Suppressor macrophage treated with lipopolysaccharide for 4 hours (primary cell): ENCODE measurements at regions not wholly inside any gene's neighbourhood (a gene's known extent, or its start where the extent isn't known, plus 50 kb on each side); places are given as distances from the start of the nearest gene placed in this dataset.

Source experiments
- DNase-seq: peaks from one replicate; pipeline ENCODE4 v3.0.0-alpha.2; 2020

DNA sequence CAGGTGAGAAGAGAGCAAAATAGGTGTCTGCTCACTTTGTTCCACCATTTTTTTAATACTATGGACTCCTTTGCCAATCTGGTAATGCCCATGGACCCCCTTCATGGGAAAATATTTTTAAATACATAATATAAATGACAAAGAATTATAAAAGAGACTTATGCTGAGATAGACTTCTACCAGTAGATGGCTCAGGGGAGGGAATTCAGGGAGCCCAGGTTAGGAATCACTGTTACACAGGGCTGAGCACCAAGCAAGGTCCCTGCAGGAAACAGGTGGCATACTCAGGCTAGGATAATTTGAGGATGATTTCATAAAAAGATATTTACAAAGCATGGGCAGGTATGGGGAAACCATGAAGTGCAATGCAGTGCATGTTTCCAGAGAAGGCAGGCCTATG is 525.9 kb downstream of the FGF9 start:
- no peak for DNase-seq

- DNase-seq: no peak
Measured at GRCh38 chr13:22198001-22198400, 527.1 kb downstream of the FGF9 start.

DNA sequence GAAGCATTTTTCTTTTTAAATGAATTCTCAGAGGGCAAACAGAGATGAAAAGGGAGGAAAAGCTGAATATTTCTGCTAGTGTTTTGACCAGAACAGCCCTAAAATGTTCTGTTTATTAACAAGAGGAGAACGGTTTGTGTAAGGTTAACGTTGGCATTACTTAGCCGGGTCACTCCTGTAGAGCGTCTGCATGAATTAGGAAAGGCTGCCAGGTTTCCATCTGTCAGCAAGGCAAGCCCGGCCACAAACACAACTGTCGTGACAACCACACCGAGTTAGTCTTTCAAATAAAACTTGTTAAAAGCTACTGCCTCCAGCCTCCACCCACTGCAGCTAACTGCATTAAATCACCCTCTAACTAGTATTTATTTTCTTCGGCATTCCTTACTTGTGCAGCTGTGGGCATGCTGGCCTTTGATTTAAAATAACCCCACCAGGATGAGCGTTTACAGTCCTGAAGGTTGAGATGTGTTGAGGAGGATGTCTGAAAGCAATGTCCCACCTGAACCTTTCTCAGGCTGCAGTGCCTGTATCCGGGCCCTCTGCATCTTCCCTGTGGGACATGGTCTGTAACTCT is 527.9 kb downstream of the FGF9 start:
- no peak for DNase-seq

DNA sequence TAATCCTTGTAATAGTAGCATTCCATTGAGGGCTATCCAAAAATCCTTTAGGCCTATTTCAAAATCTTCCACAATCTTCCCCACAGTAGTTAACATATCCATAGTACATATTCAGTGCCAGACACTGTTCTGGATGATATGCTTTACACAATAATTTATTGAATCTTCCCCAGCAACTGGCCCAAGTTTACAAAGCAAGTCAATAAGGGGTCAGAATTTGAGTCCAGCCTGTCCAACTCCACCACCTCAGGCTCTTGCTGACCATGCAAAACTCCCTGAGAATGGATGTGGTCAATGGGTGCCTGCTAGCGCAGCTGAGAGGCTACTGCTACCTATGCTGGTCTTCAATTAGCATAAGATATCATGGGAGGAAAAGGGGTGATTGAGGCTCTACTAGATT is 529.6 kb downstream of the FGF9 start:
- DNase-seq: no peak

DNA sequence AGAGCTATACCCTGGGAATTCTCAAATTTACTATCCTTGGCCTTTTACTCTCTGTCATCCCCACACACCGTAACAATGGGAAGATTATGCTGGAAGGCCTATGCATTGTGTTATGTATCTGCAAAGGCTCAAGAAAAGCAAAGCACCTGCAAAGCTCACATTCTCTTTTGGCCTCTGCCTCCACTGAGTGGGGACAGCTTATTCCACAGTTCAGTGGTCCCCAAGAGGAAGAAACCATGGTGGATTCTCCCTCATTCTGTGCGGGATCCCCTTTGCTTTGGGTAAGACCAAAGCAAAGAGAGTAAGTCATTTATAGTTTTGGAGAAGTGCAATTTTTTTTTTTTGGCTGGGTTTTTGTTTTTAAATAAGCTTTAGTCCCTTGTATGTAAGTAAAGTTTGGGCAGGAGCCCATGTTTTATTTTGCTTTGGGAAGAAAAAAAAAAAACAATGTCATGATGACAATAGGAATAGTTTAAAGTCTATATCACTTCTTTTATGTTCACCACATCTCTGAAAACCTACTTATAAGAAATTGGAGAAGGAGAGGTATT is 530.6 kb downstream of the FGF9 start:
- DNase-seq: no peak

- no peak for DNase-seq
Measured at GRCh38 chr13:22210134-22210930, 539.5 kb downstream of the FGF9 start.

DNA sequence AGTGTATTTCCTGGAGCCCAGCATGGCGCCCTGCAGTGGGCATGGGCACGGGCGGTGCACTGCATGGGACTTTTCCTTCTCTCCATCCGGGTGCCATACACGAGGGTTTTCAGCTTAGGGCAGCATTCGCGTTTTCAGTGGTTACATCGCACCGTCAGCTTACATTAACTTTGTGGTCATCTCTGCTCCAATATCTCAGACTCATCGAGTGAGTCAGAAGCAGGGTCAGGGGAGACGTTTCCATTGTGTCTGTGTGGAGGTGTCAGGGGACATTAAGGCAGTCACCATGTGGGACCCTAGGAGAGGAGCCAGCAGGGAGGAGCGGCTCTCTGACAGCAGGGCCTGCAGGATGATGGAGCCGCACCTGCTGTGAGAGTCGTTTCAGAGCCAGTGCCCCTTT is 541.0 kb downstream of the FGF9 start:
- DNase-seq: no peak

DNA sequence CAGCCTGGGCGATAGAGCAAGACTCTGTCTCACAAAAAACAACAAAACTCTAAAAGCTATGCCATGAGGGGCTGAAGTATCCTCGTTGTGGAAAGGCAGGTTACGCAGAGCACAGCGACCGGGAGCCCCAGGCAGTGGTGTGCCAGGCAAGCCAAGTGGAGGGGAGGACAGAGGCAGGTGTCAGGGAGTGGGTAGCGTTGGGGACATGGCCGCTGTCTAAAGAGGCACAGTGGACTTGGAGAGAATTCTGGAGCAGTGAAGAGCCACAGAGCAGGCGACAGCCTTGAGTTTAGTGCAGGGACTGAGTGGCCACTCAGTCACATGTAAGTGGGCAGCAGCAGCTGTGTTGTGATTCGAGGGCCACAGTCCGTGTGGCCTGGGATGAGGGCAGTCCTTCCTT is 541.7 kb downstream of the FGF9 start:
- no peak for DNase-seq

DNA sequence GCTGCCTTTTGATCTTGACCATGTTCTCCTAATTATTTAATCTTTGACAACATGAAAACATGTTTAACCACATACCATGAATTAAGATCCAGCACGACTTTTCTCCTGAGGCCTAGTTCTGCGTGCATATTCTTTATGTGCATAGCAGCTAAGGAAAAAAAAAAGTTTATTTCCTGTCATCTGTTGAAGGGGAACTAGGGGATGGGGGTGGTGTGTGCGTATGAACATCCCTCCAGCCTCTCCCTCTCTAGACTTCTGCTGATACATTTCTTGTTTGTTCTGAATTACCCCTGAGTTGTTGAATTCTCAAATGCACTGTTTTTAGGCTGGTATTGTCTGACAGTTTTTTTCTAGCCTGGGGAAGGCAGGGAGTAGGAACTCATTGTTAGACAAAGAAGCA is 543.3 kb downstream of the FGF9 start:
- DNase-seq: no peak

DNA sequence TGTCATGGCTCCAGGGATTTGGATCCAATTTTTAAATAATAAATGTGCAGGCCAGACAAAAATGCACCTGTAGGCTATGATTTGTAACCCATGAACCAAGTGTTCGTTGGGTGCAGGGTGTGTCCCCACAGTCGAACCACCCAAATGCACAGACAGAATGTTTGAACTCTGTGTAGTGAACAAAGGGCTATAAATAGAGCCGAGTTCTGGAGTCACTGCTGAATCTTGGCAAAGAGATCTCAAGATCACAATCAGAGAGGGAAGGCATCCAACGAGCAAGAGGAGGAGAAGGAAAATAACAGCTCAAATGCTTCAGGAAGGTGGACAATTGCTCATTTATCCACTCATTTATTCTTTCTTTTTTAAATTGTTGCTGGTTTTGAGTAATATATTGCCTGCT is 547.9 kb downstream of the FGF9 start:
- no peak for DNase-seq

GRCh38 chr13:22219709-22220108 is 548.8 kb downstream of the FGF9 start:
- DNase-seq: no peak

DNA sequence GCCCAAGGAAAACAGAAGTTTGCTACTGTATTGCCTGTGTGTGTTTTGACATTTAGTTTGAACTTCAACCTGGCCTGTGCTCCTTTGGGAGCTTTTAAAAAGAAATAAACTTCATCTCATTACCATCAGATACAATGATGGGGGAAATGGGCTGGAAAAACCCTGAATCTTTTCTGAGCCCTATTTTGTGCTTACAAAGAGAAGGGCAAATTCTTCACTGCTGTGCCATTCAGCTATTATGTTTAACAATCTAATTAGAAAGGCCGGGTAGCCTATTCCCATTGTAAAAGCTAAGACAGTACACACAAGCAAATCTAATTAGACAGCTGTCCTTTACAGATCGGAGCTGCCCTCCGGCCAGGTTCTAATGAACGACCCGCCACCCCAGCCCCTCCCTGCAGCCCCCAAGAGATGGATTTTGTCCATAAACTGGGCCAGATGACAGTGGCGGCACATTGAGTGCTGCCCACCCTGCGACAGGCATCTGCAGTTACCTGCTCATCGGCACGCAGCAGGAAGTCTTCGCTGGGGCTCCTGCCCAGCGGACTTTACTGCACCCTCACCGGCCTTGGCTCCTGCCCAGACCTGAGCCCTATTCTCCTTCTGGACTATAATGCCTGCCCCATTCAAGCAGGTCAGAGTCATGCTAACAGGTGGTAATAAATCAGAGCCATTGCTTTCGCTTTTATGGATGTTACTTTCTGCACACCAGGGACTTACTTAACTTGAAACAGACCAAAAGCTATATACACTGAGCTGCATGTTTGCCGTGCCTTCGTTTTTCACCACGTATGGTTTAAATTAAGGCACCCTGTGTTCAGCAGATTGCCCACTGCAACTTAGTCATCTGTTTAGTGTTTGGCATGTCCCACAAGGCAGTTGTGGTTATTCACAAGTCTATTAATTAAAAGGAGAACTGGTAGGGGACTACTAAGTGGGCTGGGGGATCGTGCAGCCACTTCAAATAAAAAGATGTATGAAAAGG is 549.6 kb downstream of the FGF9 start:
- DNase-seq: no peak

DNA sequence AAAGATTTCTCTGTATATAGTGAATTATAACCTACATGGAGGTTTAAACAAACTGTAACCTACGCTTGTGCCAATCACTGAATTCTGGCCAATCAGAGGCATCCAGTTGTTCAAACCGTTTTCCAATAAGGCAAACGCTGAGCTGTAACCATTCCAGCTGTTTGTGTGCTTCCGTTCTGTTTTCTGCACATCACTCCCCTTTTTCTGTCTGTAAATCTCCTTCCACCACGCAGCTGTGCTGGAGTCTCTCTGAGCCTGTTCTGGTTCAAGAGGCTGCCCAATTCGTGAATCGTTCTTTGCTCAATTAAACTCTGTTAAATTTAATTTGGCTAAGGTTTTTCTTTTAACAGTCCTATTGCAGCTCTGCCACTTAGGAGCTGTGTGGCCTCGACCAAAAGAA is 552.5 kb downstream of the FGF9 start:
- DNase-seq: no peak

DNA sequence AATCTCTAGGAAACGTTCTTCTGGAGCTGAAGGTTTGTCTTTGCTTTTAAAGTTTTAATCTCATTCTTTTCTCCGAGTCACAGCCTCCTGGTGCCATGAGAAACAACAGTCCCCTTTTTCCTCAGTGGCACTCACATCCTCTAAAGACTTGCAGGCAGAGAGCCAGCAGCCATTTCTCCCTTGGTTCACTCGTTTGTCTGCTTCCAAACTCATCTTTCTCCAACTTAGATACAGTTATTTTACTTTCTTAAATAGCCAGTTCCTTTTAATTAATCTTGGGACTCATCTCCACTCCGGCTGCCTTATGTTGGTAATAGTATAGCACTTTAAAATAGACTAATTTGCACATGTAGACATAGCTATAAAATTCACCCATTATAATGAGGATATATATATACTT is 555.2 kb downstream of the FGF9 start:
- no peak for DNase-seq

DNA sequence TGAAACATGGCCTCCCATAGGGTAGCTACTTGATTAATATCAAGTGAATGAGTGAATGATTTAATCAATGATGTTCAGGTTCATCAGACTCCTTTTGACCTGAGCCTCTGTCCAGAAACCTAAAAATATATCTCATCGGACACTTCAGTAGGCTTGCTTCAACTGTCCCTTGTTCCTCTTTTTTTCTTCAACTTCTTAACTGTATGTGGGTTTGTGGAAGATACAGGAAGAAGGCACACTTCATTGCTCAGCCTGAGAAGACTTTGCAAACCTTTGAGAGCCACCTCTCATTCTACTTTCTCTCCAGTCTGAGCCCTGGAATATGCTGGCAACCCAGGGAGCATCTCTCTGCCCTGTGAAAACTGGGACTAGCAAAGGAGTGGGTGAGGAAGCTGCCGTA is 557.0 kb downstream of the FGF9 start:
- DNase-seq: no peak

GRCh38 chr13:22229916-22230315 is 559.0 kb downstream of the FGF9 start:
- no peak for DNase-seq

DNA sequence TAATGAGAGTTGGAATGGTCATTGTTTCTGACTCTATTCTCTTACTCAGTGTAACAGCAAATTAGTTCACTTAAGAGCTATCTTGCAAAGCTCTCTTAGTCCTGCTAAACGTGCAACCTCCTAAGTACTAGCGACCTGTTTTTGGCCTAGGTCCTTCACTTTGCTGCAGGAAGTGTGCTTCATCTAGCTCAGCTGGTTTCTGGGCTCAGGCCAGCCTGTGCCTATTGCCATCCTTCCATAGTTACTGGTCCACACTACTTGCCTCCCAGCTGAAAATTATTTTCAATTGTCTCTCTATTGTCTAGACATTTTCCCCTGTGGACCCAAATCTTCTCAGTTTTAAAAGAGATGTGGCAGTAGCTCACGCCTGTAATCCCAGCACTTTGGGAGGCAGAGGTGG is 561.3 kb downstream of the FGF9 start:
- DNase-seq: no peak

DNA sequence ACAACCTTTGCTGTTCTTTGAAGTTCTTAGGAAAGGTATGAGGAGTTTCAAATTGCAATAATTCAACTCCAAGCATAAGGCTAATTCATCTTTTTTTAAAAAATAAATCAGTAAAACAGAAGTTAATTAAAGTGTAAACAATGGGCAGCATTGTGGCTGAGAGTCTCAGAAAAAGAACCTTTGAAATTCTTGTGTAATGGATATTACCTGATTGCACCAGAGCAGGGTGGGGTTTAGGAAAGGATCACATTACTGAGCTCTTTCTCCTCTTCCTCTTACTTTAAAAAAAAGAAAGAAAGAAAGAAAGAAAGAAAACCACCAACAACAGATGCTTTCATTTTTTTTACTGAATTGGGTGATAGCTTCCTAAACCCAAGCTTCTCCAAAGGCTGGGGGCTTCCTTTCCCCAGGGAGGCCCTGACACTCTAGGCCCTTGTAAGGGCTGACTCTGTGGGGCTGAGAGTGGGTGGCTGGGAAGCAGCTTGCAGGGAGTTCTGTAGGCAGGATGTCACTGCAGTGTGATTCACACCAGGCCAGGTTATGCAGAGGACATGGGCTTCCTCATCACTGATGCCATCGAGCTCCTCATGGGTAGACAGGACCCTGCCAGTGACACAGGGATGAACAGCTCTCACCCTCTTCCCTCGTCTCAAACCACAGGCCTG is 564.5 kb downstream of the FGF9 start:
- peak; percentile 1 for DNase-seq

GRCh38 chr13:22235950-22236290 is 565.0 kb downstream of the FGF9 start:
- DNase-seq: no peak

GRCh38 chr13:22238269-22238668 is 567.4 kb downstream of the FGF9 start:
- no peak for DNase-seq

DNA sequence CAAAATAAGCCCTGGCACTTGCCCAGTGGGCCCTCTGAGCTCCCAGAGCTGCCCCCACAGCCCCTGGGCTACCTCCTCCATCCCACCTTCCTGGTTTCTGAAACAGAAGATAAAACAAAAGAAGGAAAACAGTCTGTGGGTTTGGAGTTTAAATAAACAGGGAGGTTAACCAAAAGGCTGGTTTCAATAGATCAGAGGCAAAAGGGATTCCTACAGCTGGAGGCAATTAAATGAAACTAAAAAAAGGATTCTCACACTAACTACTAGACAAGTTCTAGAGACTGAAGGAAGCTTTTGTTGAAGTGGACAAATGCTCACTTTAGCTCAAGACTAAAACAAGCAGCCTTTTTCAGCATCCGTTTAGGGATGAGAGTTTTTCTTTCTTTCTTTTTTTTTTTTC is 569.8 kb downstream of the FGF9 start:
- no peak for DNase-seq

GRCh38 chr13:22243469-22244163 is 572.7 kb downstream of the FGF9 start:
- DNase-seq: no peak
